ENCODE measurements at regions not wholly inside any gene's neighbourhood (a gene's known extent, or its start where the extent isn't known, plus 50 kb on each side); places are given as distances from the start of the nearest gene placed in this dataset.

GRCh38 chr5:50963971-50964745, 297.7 kb downstream of the PARP8 start:
- no peak for TF ChIP-seq TAF7 (optimal IDR thresholded peaks at IDR 0.05; ENCODE audit: borderline replicate concordance, low read depth, low read length)
- TF ChIP-seq RAD21 (IDR thresholded peaks at IDR 0.05 in 1 of 2, conservative IDR thresholded peaks at IDR 0.05 in 1 of 2; ENCODE audit: low read depth in 2 of 2, low read length in 2 of 2): no peak
- TF ChIP-seq, protein P1, sequence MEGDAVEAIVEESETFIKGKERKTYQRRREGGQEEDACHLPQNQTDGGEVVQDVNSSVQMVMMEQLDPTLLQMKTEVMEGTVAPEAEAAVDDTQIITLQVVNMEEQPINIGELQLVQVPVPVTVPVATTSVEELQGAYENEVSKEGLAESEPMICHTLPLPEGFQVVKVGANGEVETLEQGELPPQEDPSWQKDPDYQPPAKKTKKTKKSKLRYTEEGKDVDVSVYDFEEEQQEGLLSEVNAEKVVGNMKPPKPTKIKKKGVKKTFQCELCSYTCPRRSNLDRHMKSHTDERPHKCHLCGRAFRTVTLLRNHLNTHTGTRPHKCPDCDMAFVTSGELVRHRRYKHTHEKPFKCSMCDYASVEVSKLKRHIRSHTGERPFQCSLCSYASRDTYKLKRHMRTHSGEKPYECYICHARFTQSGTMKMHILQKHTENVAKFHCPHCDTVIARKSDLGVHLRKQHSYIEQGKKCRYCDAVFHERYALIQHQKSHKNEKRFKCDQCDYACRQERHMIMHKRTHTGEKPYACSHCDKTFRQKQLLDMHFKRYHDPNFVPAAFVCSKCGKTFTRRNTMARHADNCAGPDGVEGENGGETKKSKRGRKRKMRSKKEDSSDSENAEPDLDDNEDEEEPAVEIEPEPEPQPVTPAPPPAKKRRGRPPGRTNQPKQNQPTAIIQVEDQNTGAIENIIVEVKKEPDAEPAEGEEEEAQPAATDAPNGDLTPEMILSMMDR (IDR thresholded peaks at IDR 0.05; ENCODE audit: control extremely low read depth in 1 of 3, insufficient read depth in 1 of 3, low read depth in 1 of 3, low read length in 3 of 3): no peak
- no peak for TF ChIP-seq POLR2A (IDR thresholded peaks at IDR 0.05; ENCODE audit: control extremely low read depth in 1 of 2, low read depth in 2 of 2, low read length in 2 of 2)
- TF ChIP-seq ZNF274 (IDR thresholded peaks at IDR 0.05; ENCODE audit: borderline replicate concordance, extremely low read depth, low read length): no peak
- TF ChIP-seq EZH2 (IDR thresholded peaks at IDR 0.05; ENCODE audit: low read depth, low read length, severe bottlenecking): peak; percentile 87

Data from H1 (cell line).